Esophagus squamous epithelium (tissue), 4 donors: ENCODE measurements at regions not wholly inside any gene's neighbourhood (a gene's known extent, or its start where the extent isn't known, plus 50 kb on each side); places are given as distances from the start of the nearest gene placed in this dataset.

Experiments used
- CTCF ChIP-seq, 6 experiments: fragments of 450-650 bp in 4 of 6; fragments of 200-600 bp in 2 of 6; sonication (generic) in 2 of 6; IDR thresholded peaks; one replicate each; pipeline ENCODE4 v1.5.1; 2016 to 2019; ENCODE audit warnings: antibody characterized with exemption in 6 of 6, mild to moderate bottlenecking in 4 of 6, moderate library complexity in 4 of 6
- POLR2A ChIP-seq, 4 donors: fragments of 450-650 bp; IDR thresholded peaks; one replicate each; pipeline ENCODE4 v1.6.1; 2017; ENCODE audit warnings: antibody characterized with exemption in 4 of 4, mild to moderate bottlenecking in 4 of 4, moderate library complexity in 3 of 4

GRCh38 chr20:23178806-23179205 is 92.7 kb upstream of the CD93 start:
- no peak for TF ChIP-seq POLR2A (IDR thresholded peaks at IDR 0.05)
- TF ChIP-seq CTCF (IDR thresholded peaks at IDR 0.05) = peak in 3 of 6 experiments; percentile 13 to 45 (median 27)
